HG03520 (cell line): ENCODE measurements at regions not wholly inside any gene's neighbourhood (a gene's known extent, or its start where the extent isn't known, plus 50 kb on each side); places are given as distances from the start of the nearest gene placed in this dataset.
A peak's percentile ranks its signal among the peaks of the same experiment; 100 is the strongest.
"Not testable (repeated sequence)": the region's sequence is repeated elsewhere in the genome, so short reads cannot be mapped to it uniquely, and the experiment has no call there.

ENCODE experiments used
- ATAC-seq: cut with Tn5 transposase; IDR thresholded peaks from one replicate; pipeline ENCODE4 v1.9.1; 2021; ENCODE audit warnings: mild to moderate bottlenecking, moderate library complexity; ENCODE audit not compliant: unreplicated experiment

DNA sequence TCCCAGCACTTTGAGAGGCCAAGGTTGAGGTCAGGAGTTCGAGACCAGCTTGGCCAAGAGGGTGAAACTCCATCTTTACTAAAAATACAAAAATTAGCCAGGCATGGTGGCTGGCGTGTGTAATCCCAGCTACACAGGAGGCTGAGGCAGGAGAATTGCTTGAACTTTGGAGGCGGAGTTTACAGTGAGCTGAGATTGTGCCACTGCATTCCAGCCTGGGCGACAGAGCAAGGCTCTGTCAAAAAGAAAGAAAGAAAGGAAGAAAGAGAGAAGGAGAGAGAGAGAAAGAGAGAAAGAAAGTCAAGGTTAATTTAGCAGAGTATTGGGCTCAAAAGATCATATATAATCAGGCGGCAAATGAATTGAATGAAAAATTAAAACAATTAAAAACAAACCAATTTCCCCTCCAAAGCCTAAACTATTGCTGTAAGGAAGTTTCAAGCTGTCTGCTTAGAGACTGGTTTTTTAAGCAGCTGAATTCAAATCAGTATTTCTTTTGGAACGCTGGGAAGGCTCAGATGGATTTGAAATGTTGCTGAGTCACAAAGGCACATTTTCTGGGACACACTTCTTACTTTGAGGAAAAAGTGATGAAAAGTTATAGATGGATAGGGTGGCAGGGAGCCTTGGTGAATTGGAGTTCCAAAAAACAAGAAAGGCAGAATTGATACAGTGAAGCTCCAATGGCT, 81.3 kb upstream of the BHLHE40 start:
- no peak for ATAC-seq

DNA sequence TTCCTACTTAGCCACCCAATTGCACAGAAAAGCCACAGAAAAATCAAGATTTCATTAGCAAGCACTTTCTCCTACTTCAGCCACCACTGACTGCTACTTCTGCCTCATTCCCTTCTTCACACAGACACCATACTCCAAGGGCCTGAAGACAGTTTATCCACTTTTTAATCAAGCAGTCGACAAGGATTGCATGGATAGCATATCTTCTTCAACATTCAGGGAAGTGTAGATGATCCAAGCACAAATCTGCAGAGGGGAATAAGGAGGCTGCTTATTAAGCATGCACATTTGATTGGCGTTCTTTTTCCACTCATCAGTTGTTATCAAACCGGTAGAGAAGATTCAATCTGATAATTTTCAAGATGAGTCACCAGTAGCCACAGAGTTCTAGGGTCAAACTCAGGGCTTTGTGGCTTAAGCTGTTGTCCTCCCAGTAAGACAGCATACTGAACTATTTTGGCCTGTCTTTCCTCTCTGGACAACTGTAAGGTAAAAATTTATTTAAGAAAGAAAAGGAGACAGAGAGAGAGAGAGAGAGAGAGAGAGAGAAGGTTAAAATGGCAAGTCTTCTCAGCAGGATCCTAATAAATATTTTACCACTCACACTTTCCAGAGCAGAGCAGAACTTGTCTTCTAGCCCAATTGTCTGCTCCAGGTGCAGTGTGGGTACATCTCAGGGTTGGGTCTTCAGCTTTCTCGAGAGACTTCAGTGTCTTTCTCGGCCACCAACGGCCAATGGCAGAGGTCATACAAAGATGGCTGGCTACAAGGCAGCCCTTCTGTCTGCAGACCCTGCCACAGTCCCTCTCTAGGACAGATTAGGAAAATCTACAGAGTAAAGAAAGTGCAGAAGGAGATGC, 80.6 kb upstream of the BHLHE40 start:
- peak; percentile 98 for ATAC-seq

GRCh38 chr3:4899710-4900109, 79.5 kb upstream of the BHLHE40 start:
- ATAC-seq, result no peak

DNA sequence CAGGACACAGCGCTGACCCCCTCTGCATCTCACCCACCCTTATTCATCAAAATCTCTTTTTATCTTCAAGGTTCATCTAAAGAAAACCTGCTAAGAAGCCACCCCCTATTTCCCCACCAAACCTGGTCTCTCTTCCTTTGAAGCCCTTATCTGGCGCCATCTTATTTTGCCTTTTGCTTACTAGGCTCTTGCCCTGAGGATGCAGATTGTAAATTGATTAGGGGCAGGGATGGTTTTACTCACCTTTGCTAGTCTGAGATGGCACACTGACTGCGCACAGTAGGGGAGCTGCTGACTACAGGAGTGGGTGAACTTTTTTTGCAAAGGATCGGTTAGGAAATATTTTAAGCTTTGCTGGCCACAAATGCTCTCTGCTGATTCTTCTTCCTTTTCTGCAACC, 78.9 kb upstream of the BHLHE40 start:
- no peak for ATAC-seq

DNA sequence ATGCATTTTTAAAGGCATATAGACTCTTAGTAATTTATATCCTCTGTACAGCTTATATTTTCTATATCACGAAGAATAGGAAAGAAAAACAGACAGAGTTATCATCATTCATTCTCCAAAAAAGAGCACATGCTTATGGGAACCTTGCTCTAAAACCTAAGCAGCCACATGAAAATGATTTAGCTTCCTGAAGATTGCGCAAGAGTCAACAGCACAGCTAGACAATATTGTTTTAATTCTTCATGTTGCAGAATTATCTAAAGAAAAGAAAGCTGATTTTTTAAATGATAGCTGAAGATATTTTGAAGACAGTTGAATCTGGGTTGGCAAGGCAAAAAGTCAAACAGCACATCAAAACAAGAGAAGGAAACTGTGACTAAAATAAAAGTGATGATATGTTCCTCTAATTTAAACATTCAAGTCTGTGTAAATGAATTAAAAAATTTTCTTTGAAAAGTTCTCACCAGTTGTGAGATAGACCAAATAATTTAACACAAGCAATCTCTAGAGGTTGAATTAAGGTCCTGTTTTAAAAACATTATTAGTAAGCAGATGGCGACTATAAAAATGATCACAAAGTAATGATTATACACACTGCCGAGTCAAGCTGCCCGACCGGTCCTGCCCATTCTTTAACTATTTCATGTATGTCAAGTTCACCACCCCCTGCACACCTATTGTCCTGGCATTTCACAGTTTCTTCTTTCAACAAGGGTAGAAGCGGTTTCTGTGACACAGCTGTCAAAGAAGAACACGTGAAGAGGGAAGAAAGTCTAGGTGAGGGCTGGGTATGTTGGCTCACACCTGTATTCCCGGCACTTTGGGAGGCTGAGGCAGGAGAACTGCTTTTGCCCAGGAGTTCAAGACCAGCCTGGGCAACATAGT, 74.2 kb upstream of the BHLHE40 start:
- ATAC-seq, result no peak

DNA sequence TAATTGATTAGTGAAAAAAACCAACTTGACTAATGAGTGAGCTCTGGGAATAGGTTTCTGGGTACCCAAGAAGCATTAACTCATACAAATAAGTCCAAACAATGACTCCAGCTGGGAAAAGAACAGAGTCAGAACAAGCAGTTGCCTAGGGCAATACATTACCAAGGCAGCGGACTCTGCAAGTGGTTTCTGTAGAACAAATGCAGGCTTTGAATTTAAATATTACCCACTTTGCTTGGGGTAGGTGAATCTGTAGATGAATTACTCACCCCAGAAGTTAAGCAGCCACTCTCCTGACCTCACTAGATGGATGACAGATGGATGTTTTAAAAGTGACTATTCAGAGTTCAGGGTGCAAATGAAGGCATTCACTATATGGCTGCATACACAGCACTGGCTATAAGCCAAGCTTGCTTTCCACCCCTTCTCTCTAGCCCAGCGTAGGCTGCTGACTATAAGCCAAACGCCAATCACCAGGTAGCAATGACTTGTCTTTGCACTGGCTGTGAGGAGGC, 73.1 kb upstream of the BHLHE40 start:
- no peak for ATAC-seq

DNA sequence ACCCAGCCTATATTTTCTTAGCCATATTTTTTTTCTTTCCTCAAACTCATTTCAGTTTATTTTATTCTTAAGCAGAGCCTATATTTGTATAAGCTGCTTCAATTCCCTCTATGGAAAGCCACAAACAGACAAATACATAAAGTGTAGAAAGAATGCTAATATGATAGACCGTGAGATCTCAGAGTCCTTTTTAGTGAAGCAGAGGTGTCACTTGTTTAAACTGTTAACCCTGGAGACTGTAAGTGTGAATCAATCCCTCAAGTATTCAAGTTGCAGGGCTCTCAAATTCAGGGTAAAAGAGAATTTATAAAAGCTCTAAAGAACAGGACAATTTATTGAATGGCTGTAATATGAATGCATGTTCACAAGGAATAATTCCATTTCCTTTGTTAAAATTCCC, 72.2 kb upstream of the BHLHE40 start:
- ATAC-seq, result no peak

DNA sequence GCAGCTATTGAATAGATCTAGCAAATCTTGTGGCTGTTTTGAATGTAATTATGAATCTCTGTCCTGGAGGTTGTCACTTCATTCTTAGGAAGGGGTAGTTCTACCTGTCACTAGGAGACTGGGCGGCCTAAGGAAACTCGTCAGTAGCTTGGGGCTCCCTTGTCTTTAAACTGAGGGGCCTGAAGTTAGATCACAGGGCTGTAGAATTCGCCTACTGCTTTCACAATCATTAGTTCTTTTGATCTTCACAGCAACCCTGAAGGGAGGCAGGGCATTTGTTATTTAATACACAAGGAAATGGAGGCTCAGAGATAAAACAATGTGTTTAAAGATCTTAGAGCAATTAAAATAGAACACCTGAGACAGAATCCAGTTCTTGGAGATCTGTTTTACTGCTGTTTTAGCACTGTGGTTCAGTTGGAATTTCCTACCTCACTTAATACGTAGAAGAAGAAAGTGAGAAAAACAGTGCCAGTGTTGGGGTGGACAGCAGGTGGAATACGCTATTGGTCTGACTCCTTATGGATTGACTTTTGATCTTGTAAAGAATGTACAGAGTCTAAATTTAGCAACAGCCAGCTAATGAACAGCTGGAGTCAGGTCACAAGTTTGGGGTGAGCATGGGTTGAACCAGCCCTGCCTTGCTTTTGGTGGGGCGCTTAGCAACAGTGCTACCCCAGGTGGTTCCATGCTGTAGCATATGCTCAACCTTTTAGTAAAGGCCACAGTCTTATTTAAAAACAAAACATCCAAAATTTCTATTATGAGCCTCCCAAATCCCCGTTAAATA, 71.4 kb upstream of the BHLHE40 start:
- ATAC-seq, result no peak

- no peak for ATAC-seq
These were observed 70.6 kb upstream of the BHLHE40 start for GRCh38 chr3:4908433-4909156.

DNA sequence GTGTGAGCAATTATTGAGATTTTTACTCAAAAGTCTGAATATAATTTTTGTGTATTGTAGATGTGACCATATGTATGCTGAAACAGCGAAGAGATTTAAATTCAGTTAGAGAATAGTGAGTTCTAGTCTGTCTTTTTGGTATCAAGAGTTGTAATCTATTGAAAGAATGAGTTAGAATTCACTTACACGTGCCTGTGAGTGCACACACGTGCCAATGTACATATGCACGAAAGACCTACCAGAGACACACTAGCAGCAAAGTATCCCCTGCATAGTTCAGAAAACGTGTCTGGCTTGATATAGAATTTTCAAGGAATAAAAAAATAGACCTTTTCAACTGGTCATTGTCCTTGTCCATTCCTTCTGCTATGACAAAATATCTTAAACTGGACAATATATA, 64.8 kb upstream of the BHLHE40 start:
- no peak for ATAC-seq

GRCh38 chr3:4921589-4921988, 57.6 kb upstream of the BHLHE40 start:
- ATAC-seq, result not testable (repeated sequence)

- no peak for ATAC-seq
These were observed 52.3 kb upstream of the BHLHE40 start for GRCh38 chr3:4926892-4927291.

DNA sequence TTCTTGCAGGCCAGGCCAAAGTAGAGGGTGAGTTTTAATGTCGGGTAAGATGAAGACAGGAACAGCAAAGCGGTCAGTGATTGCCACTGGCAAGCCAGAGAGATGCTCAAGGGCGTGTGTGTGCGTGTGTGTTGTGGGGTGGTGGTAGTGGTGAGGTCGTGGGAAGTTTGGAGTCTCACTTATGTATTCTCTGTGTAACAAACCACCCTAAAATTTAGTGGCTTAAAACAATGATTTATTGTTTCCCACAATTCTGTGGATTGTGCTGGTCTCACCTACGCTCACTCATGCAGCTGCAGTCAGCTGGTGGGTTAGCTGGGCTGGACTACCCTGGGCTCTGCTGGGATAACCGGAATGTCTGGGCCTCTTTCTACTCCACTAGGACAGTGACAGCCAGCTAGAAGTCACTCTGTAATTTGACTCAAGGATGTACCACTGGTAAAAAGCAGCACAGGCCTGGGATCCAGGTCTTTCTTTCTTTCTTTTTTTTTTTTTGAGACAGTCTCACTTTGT, 50.9 kb upstream of the BHLHE40 start:
- ATAC-seq, result no peak
